ENCODE measurements at regions not wholly inside any gene's neighbourhood (a gene's known extent, or its start where the extent isn't known, plus 50 kb on each side); places are given as distances from the start of the nearest gene placed in this dataset.
"Not testable (repeated sequence)": the region's sequence is repeated elsewhere in the genome, so short reads cannot be mapped to it uniquely, and the experiment has no call there.

DNA sequence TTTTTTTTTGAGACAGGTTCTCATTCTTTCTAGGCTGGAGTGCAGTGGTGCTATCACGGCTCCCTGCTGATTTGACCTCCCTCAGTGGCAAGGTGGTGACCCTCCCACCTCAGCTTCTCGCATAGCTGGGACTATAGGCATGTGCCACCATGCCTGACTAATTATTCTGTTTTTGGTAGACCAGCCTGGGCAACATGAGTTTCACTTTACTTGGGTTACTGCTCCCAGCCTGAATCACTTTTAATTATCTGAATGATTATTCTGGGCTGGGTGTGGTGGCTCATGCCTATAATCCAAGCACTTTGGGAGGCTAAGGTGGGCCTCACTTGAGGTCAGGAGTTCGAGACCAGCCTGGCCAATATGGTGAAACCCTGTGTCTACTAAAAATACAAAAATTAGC is 308.2 kb downstream of the TYW1 start:
- H2AFZ ChIP-seq (replicated peaks; ENCODE audit: low read length, poor library complexity); H3K9me3 ChIP-seq (ENCODE audit: control insufficient read depth, insufficient read depth, low read length); H2BK120ac ChIP-seq (ENCODE audit: low read depth, low read length); H2AK5ac ChIP-seq (ENCODE audit: low read depth, low read length); H3K9ac ChIP-seq (ENCODE audit: low read depth, low read length); H4K91ac ChIP-seq (ENCODE audit: insufficient read depth, low read depth, low read length); H3K23ac ChIP-seq (ENCODE audit: low read depth, low read length); H2BK15ac ChIP-seq (ENCODE audit: low read depth, low read length); CTCF ChIA-PET; POLR2A ChIA-PET (ENCODE audit: unreplicated experiment); BruUV-seq (replicated peaks); ATAC-seq (ENCODE audit: low read depth); H2AK9ac ChIP-seq (replicated peaks; ENCODE audit: low read depth, low read length, poor library complexity); H4K8ac ChIP-seq (ENCODE audit: low read depth in 2 of 2, low read length in 2 of 2); H3K4ac ChIP-seq (ENCODE audit: low read depth, low read length); H4K5ac ChIP-seq (ENCODE audit: low read depth, low read length); dilution Hi-C loops (cut with HindIII; ENCODE audit: low sequenced_read_pairs, unreplicated experiment); H3K4me2 ChIP-seq (ENCODE audit: low read depth, low read length); DNase-seq; H3K14ac ChIP-seq (replicated peaks; ENCODE audit: low read depth, low read length); H3K27ac ChIP-seq (ENCODE audit: insufficient read depth, low read length); H3K4me1 ChIP-seq (ENCODE audit: control insufficient read depth, insufficient read depth, low read length); H2BK20ac ChIP-seq (ENCODE audit: low read depth, low read length); H4K20me1 ChIP-seq (ENCODE audit: insufficient read depth, low read length); intact Hi-C loops (cut with micrococcal nuclease); H3K4me3 ChIP-seq (ENCODE audit: insufficient read depth, low read depth, low read length); H3K56ac ChIP-seq (ENCODE audit: extremely low read depth, insufficient read depth, low read length); H3K18ac ChIP-seq (ENCODE audit: low read depth, low read length); in situ Hi-C loops (cut with MboI; ENCODE audit: low sequenced_read_pairs); H3K27me3 ChIP-seq (ENCODE audit: control insufficient read depth, insufficient read depth, low read length); H3K9me1 ChIP-seq (ENCODE audit: insufficient read depth, low read length); H2BK5ac ChIP-seq (ENCODE audit: low read depth, low read length, poor library complexity, severe bottlenecking): not testable (repeated sequence)
- no CpG with 5 or more reads among the region's 3 CpGs for WGBS, 2 experiments (ENCODE audit: extremely low coverage in 2 of 2, insufficient read length in 1 of 2)
- Histone ChIP-seq H3K79me1 (ENCODE audit: low read depth in 1 of 2, low read length in 2 of 2) (peaks cover 10 to 14% of the 10 kb centered on the region in 2 experiments; a peak in 3 of 4 replicates), H3K36me3 (ENCODE audit: control insufficient read depth, insufficient read depth, low read length) (peaks cover 13% of the 10 kb centered on the region)

Data from IMR-90 (cell line).